Right lobe of liver (tissue), 6 donors: ENCODE measurements at regions not wholly inside any gene's neighbourhood (a gene's known extent, or its start where the extent isn't known, plus 50 kb on each side); places are given as distances from the start of the nearest gene placed in this dataset.

ENCODE experiments used
- ATAC-seq, 4 donors: fragments of 200-7000 bp; cut with Tn5 transposase; one replicate each; pipeline ENCODE4 v1.9.1; 2020; ENCODE audit warnings: mild to moderate bottlenecking in 4 of 4, moderate library complexity in 4 of 4
- DNase-seq, 3 donors: peaks; one replicate each; pipeline ENCODE4 v3.0.0-alpha.2; 2020
- H3K27ac ChIP-seq, 3 donors: fragments of 200-600 bp; one replicate each; pipeline ENCODE4 v1.8.0; 2022
- H3K27me3 ChIP-seq, 2 donors: fragments of 200-600 bp; one replicate each; pipeline ENCODE4 v1.8.0; 2022
- H3K36me3 ChIP-seq, 4 donors: fragments of 200-600 bp; sonication (generic) in 1 of 4; one replicate each; pipeline versions ENCODE4 v1.5.1 to v1.8.0; 2017 to 2022; ENCODE audit warnings: control low read depth in 1 of 4
- H3K4me1 ChIP-seq, 4 donors: fragments of 200-600 bp; sonication (generic) in 1 of 4; one replicate each; pipeline versions ENCODE4 v1.5.1 to v1.8.0; 2017 to 2022; ENCODE audit warnings: control low read depth in 1 of 4
- H3K4me3 ChIP-seq, 3 donors: fragments of 200-600 bp; one replicate each; pipeline ENCODE4 v1.8.0; 2022
- H3K9me3 ChIP-seq, 4 donors: fragments of 200-600 bp; sonication (generic) in 1 of 4; one replicate each; pipeline versions ENCODE4 v1.5.1 to v1.8.0; 2017 to 2022; ENCODE audit warnings: control low read depth in 1 of 4
- CTCF ChIP-seq, 4 donors: fragments of 200-600 bp in 3 of 4; fragments of 450-650 bp in 1 of 4; IDR thresholded peaks; one replicate each; pipeline versions ENCODE4 v1.5.1 to v1.8.0; 2016 to 2022; ENCODE audit warnings: antibody characterized with exemption in 4 of 4, mild to moderate bottlenecking in 2 of 4
- POLR2A ChIP-seq: fragments of 450-650 bp; IDR thresholded peaks from one replicate; pipeline ENCODE4 v1.6.1; 2017; ENCODE audit warnings: antibody characterized with exemption, mild to moderate bottlenecking
- WGBS: methylation state at CpG from one replicate; pipeline ENCODE4 v1.1.6; 2018; ENCODE audit warnings: low coverage, low lambda C conversion rate; ENCODE audit not compliant: insufficient coverage; ENCODE audit errors: missing lambda C conversion rate; 5-methylcytosine and 5-hydroxymethylcytosine counted together
- intact Hi-C, 2 donors: fragments of 100-400 bp; cut with DNase I; formaldehyde crosslinking; loops; one replicate each; pipeline versions ENCODE4 v1.11.2 to v1.14.1; 2022
- donor health status: DM: no; HTN: yes; CAD: no.
- donor health status: DM: no; HTN: no; CAD: no.
- donor health status: DM: no; HTN: no; CAD: no.
- donor health status: DM: no; HTN: yes; CAD: no.
- donor health status: DM: no; HTN: yes; CAD: no.

GRCh38 chr4:138650495-138650894, 365.1 kb upstream of the NOCT start:
- intact Hi-C loops: no loop called here
- 62% methylated on average over 3 of the region's 3 CpGs for WGBS
- no peaks in the 10 kb centered on the region for H3K4me1 ChIP-seq

GRCh38 chr4:138647433-138647832, 368.1 kb upstream of the NOCT start:
- no peak overlapping the region for H3K27ac ChIP-seq
- no peaks in the 10 kb centered on the region for H3K36me3 ChIP-seq
- no peaks in the 10 kb centered on the region for H3K4me1 ChIP-seq
- no peaks in the 10 kb centered on the region for H3K9me3 ChIP-seq
- no peak for TF ChIP-seq POLR2A
- TF ChIP-seq CTCF (IDR thresholded peaks at IDR 0.05): no peak
- no peak overlapping the region for H3K4me3 ChIP-seq
- DNase-seq (no peak), ATAC-seq (no peak)
- 68% methylated on average over 2 of the region's 2 CpGs for WGBS
- no peaks in the 10 kb centered on the region for H3K27me3 ChIP-seq
- intact Hi-C loops: no loop called here

More at GRCh38 chr4:138650495-138650894, 365.1 kb upstream of the NOCT start:
- DNase-seq (no peak), ATAC-seq (no peak)
- Histone ChIP-seq H3K4me3 (no peak overlapping the region), H3K9me3 (no peaks in the 10 kb centered on the region), H3K27ac (no peak overlapping the region), H3K27me3 (no peaks in the 10 kb centered on the region), H3K36me3 (no peaks in the 10 kb centered on the region)
- TF ChIP-seq CTCF (IDR thresholded peaks at IDR 0.05) (no peak), POLR2A (no peak)

- intact Hi-C loops: no loop called here
Observed at GRCh38 chr4:138646383-138646782, 369.2 kb upstream of the NOCT start.

GRCh38 chr4:138645289-138645688, 370.3 kb upstream of the NOCT start:
- Histone ChIP-seq H3K4me1 (no peaks in the 10 kb centered on the region), H3K27me3 (no peaks in the 10 kb centered on the region), H3K27ac (no peak overlapping the region), H3K36me3 (no peaks in the 10 kb centered on the region), H3K9me3 (no peaks in the 10 kb centered on the region), H3K4me3 (no peak overlapping the region)
- ATAC-seq (no peak), DNase-seq (no peak)
- WGBS: 68% methylated on average over 4 of the region's 4 CpGs
- intact Hi-C loops: no loop called here
- TF ChIP-seq POLR2A (no peak), CTCF (IDR thresholded peaks at IDR 0.05) (no peak)

More at GRCh38 chr4:138646383-138646782, 369.2 kb upstream of the NOCT start:
- ATAC-seq (no peak), DNase-seq (no peak)
- H3K36me3 ChIP-seq: no peaks in the 10 kb centered on the region
- no peaks in the 10 kb centered on the region for H3K4me1 ChIP-seq
- 71% methylated on average over 4 of the region's 4 CpGs for WGBS
- H3K4me3 ChIP-seq: no peak overlapping the region
- H3K27me3 ChIP-seq: no peaks in the 10 kb centered on the region
- TF ChIP-seq CTCF (IDR thresholded peaks at IDR 0.05): no peak
- TF ChIP-seq POLR2A: no peak
- H3K27ac ChIP-seq: no peak overlapping the region
- no peaks in the 10 kb centered on the region for H3K9me3 ChIP-seq

GRCh38 chr4:138644322-138644721, 371.3 kb upstream of the NOCT start:
- Histone ChIP-seq H3K4me3 (no peak overlapping the region), H3K4me1 (no peaks in the 10 kb centered on the region), H3K27ac (no peak overlapping the region), H3K9me3 (no peaks in the 10 kb centered on the region), H3K36me3 (no peaks in the 10 kb centered on the region), H3K27me3 (no peaks in the 10 kb centered on the region)
- DNase-seq (no peak), ATAC-seq (no peak)
- intact Hi-C loops: no loop called here
- 45% methylated on average over 5 of the region's 5 CpGs for WGBS
- no peak for TF ChIP-seq POLR2A
- TF ChIP-seq CTCF (IDR thresholded peaks at IDR 0.05): no peak
